ENCODE measurements at regions not wholly inside any gene's neighbourhood (a gene's known extent, or its start where the extent isn't known, plus 50 kb on each side); places are given as distances from the start of the nearest gene placed in this dataset.

DNA sequence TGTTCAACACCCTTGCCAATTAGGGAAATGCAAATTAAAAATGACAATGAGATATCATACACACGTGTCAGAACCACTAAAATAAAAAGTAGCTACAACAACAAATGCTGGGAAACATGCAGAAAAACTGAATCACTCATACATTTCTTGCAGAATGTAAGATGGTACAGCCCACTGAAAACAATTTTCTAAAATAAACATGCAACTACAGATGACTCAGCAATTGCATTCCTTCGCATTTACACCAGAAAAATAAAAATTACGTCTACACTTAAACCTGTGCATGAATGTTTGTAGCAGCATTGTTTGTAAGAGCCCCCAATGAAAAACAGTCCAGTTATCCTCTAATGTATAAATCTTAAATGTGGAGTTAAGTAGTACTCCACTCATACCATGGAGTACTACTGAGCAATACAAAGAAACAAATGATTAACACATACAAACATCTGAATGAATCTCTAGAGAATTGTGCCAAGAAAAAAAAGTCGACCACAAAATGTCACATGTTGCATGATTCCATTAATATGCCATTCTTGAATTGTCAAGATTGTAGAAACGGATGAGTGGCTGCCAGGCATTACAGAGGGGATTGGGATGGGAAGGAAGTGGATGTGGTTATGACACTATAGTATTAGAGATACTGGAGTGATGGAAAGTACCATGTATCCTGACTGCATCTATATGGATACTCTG, 134.6 kb upstream of the NPSR1 start:
- no peaks in the 10 kb centered on the region for H3K36me3 ChIP-seq
- no peaks in the 10 kb centered on the region for H3K9me3 ChIP-seq
- H3K4me3 ChIP-seq = no peak overlapping the region
- H3K27me3 ChIP-seq = no peaks in the 10 kb centered on the region
- no peaks in the 10 kb centered on the region for H3K4me1 ChIP-seq
- TF ChIP-seq, protein P1, sequence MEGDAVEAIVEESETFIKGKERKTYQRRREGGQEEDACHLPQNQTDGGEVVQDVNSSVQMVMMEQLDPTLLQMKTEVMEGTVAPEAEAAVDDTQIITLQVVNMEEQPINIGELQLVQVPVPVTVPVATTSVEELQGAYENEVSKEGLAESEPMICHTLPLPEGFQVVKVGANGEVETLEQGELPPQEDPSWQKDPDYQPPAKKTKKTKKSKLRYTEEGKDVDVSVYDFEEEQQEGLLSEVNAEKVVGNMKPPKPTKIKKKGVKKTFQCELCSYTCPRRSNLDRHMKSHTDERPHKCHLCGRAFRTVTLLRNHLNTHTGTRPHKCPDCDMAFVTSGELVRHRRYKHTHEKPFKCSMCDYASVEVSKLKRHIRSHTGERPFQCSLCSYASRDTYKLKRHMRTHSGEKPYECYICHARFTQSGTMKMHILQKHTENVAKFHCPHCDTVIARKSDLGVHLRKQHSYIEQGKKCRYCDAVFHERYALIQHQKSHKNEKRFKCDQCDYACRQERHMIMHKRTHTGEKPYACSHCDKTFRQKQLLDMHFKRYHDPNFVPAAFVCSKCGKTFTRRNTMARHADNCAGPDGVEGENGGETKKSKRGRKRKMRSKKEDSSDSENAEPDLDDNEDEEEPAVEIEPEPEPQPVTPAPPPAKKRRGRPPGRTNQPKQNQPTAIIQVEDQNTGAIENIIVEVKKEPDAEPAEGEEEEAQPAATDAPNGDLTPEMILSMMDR (IDR thresholded peaks at IDR 0.05) = no peak
- no peak overlapping the region for H3K27ac ChIP-seq
- no peak for DNase-seq (ENCODE audit: low spot score)

DNA sequence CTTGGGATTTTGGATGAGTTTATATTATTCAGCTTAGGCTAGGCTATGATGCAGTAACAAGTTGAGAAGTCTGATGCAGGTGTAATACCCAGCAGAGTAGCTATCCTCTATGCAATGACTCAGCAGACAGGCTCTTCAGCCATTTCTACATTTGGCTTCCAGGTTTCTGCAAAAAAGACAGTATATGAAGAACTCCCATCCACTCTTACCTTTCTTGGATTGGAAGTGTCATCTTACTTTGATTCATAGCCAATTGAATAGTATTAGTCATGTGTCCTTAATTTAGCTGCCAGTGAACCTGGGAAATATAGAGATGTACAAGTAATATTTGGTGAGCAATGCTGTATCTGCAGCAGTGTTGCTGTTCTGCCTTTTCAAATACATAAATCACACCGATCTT, 127.8 kb upstream of the NPSR1 start:
- no peaks in the 10 kb centered on the region for H3K9me3 ChIP-seq
- H3K27ac ChIP-seq = no peak overlapping the region
- no peaks in the 10 kb centered on the region for H3K27me3 ChIP-seq
- TF ChIP-seq, protein P1 (IDR thresholded peaks at IDR 0.05) = no peak
- no peak for DNase-seq (ENCODE audit: low spot score)
- H3K36me3 ChIP-seq = no peaks in the 10 kb centered on the region
- H3K4me3 ChIP-seq = no peak overlapping the region
- H3K4me1 ChIP-seq = no peaks in the 10 kb centered on the region

DNA sequence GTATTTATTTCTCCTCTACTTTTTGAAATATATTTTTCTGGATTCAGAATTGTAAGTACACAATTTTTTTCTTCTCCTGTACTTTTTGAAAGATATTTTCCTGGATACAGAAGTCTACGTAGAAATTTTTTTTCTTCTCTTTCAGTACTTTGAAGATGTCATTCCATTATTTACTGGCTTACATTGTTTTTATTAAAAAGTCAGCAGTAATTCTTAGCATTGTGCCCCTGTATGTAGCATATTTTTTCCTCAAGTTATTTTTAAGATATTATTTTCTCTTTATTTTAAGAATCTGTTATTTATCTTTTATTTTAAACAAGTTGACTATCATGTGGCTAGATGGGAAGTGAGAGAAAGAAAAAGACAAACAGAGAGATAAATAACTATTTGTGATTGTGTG, 119.0 kb upstream of the NPSR1 start:
- Histone ChIP-seq H3K27ac (no peak overlapping the region), H3K27me3 (no peaks in the 10 kb centered on the region), H3K4me3 (no peak overlapping the region), H3K9me3 (peaks cover 7 to 22% of the 10 kb centered on the region in 2 donors), H3K4me1 (no peaks in the 10 kb centered on the region), H3K36me3 (no peaks in the 10 kb centered on the region)
- TF ChIP-seq, protein P1 (IDR thresholded peaks at IDR 0.05) = no peak
- no peak for DNase-seq (ENCODE audit: low spot score)

DNA sequence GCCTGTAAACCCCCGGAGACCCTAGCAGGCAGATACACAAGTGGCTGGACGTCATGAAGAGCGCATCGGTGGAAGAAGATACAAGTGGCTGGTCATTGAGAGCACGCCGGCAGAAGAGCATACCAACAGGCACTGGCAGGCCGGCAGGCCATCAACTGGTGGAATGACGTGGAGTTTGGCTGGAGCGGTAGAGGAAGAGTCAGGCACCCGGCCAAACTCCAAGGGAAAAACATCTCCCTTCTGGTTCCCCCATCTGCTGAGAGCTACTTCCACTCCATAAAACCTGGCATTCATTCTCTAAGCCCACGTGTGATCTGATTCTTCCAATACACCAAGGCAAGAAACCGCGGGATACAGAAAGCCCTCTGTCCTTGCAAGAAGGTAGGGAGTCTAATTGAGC, 113.4 kb upstream of the NPSR1 start:
- TF ChIP-seq, protein P1 (IDR thresholded peaks at IDR 0.05) = no peak
- H3K9me3 ChIP-seq = peaks cover 0 to 6% of the 10 kb centered on the region in 2 donors
- no peaks in the 10 kb centered on the region for H3K4me1 ChIP-seq

DNA sequence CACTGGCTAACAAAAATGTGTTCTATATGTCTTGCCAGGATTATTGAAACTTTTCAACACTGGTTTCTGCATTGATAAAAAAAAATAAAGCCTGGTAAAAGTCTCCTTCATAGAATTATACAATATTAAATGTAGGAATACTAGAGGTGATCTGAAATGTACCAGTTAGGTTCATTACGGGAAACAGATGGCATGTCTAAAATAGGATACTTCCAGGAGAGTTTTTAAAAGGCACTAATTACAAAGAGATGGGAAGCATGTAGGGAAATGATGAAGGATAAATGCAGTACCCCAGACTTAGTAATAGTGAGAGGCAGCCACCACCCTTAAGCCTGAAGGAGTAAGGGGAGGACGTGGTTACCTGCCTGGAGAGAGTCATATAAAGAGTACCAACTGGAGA, 107.0 kb upstream of the NPSR1 start:
- H3K27ac ChIP-seq = no peak overlapping the region
- H3K36me3 ChIP-seq = no peaks in the 10 kb centered on the region
- no peak overlapping the region for H3K4me3 ChIP-seq
- TF ChIP-seq, protein P1 (IDR thresholded peaks at IDR 0.05) = no peak
- DNase-seq (ENCODE audit: low spot score) = no peak
- H3K4me1 ChIP-seq = no peaks in the 10 kb centered on the region
- peaks cover 0 to 7% of the 10 kb centered on the region in 2 donors for H3K9me3 ChIP-seq
- no peaks in the 10 kb centered on the region for H3K27me3 ChIP-seq

More for the DNA sequence above, 113.4 kb upstream of the NPSR1 start:
- Histone ChIP-seq H3K27me3 (no peaks in the 10 kb centered on the region), H3K4me3 (no peak overlapping the region), H3K27ac (no peak overlapping the region), H3K36me3 (no peaks in the 10 kb centered on the region)
- DNase-seq (ENCODE audit: low spot score) = no peak

GRCh38 chr7:34552502-34552901, 105.5 kb upstream of the NPSR1 start:
- Histone ChIP-seq H3K9me3 (peaks cover 0 to 7% of the 10 kb centered on the region in 2 donors), H3K36me3 (no peaks in the 10 kb centered on the region), H3K27me3 (no peaks in the 10 kb centered on the region), H3K4me1 (no peaks in the 10 kb centered on the region), H3K27ac (no peak overlapping the region), H3K4me3 (no peak overlapping the region)
- no peak for DNase-seq (ENCODE audit: low spot score)
- TF ChIP-seq, protein P1 (IDR thresholded peaks at IDR 0.05) = no peak

All from right atrium auricular region (tissue), 2 donors.